Thyroid gland (tissue), 4 donors: ENCODE measurements at regions not wholly inside any gene's neighbourhood (a gene's known extent, or its start where the extent isn't known, plus 50 kb on each side); places are given as distances from the start of the nearest gene placed in this dataset.

Source experiments
- POLR2A ChIP-seq, 2 donors: fragments of 450-650 bp; IDR thresholded peaks; one replicate each; pipeline ENCODE4 v1.6.1; 2017; ENCODE audit warnings: antibody characterized with exemption in 2 of 2, mild to moderate bottlenecking in 2 of 2, moderate library complexity in 1 of 2
- TF ChIP-seq, protein P1 (sequence below), 6 experiments: fragments of 200-600 bp in 3 of 6; fragments of 450-650 bp in 3 of 6; sonication (generic) in 3 of 6; IDR thresholded peaks; one replicate each; pipeline ENCODE4 v1.5.1; 2016 to 2019; ENCODE audit warnings: antibody characterized with exemption in 6 of 6, mild to moderate bottlenecking in 2 of 6, inconsistent platforms in 1 of 6, moderate library complexity in 1 of 6

DNA sequence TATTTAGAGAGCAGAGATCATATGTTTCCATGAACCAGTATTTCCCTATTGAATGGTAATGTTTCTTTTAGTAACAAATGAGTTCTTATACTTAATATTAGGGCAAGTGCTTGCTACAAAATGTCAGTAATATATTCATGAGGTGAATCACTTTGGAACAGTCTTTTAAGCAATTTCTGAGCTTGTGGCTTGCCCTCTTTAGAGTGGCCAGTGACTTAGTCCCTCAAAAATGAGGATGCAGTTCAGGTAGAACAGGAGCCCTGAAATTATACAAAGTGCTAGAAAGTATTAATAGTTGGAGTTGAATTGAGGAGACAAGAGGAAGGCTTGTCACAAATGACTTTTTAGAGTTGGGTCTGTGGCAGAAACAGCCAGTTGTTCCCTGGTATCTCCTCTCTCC is 53.4 kb upstream of the PITX2 start:
- TF ChIP-seq POLR2A (IDR thresholded peaks at IDR 0.05) = no peak
- TF ChIP-seq, protein P1, sequence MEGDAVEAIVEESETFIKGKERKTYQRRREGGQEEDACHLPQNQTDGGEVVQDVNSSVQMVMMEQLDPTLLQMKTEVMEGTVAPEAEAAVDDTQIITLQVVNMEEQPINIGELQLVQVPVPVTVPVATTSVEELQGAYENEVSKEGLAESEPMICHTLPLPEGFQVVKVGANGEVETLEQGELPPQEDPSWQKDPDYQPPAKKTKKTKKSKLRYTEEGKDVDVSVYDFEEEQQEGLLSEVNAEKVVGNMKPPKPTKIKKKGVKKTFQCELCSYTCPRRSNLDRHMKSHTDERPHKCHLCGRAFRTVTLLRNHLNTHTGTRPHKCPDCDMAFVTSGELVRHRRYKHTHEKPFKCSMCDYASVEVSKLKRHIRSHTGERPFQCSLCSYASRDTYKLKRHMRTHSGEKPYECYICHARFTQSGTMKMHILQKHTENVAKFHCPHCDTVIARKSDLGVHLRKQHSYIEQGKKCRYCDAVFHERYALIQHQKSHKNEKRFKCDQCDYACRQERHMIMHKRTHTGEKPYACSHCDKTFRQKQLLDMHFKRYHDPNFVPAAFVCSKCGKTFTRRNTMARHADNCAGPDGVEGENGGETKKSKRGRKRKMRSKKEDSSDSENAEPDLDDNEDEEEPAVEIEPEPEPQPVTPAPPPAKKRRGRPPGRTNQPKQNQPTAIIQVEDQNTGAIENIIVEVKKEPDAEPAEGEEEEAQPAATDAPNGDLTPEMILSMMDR (IDR thresholded peaks at IDR 0.05) = no peak
